Ovary (tissue), 7 donors: ENCODE measurements at regions not wholly inside any gene's neighbourhood (a gene's known extent, or its start where the extent isn't known, plus 50 kb on each side); places are given as distances from the start of the nearest gene placed in this dataset.

Experiments
- DNase-seq, 5 donors: peaks; one replicate each; pipeline ENCODE4 v3.0.0-alpha.2; 2019 to 2020
- H3K27ac ChIP-seq, 2 donors: fragments of 200-600 bp; one replicate each; pipeline versions ENCODE4 v1.5.1 to v1.8.0; 2019 to 2022
- H3K27me3 ChIP-seq: fragments of 200-600 bp; one replicate; pipeline ENCODE4 v1.8.0; 2022
- H3K36me3 ChIP-seq: fragments of 200-600 bp; sonication (generic); one replicate; pipeline ENCODE4 v1.5.1; 2019
- H3K4me1 ChIP-seq: one replicate; pipeline ENCODE4 v1.8.1; 2013; ENCODE audit warnings: mild to moderate bottlenecking, moderate library complexity; ENCODE audit not compliant: insufficient read depth
- H3K4me3 ChIP-seq: fragments of 200-600 bp; sonication (generic); one replicate; pipeline ENCODE4 v1.5.1; 2017
- H3K9me3 ChIP-seq, 2 donors: fragments of 200-600 bp in 1 of 2; sonication (generic) in 1 of 2; one replicate each; pipeline versions ENCODE4 v1.5.1 to v1.8.1; 2013 to 2019; ENCODE audit warnings: mild to moderate bottlenecking in 1 of 2, moderate library complexity in 1 of 2
- EP300 ChIP-seq: sonication (generic); formaldehyde crosslinking; IDR thresholded peaks from one replicate; pipeline ENCODE4 v1.6.1; 2017; ENCODE audit warnings: antibody characterized with exemption
- POLR2A ChIP-seq: fragments of 450-650 bp; IDR thresholded peaks from one replicate; pipeline ENCODE4 v1.6.1; 2017; ENCODE audit warnings: antibody characterized with exemption, mild to moderate bottlenecking, moderate library complexity
- WGBS, 3 donors: extraction: QIAGEN DNeasy Blood & Tissue Kit in 1 of 3; methylation state at CpG; one replicate each; pipeline versions ENCODE4 v1.1.5 to v1.1.7; 2013 to 2017; 5-methylcytosine and 5-hydroxymethylcytosine counted together
- intact Hi-C, 4 donors: fragments of 100-400 bp; cut with DNase I; formaldehyde crosslinking; loops; one replicate each; pipeline versions ENCODE4 v1.11.0 to v1.15.1; 2022 to 2023
- TF ChIP-seq, protein P1 (sequence below), 3 donors: fragments of 450-650 bp in 2 of 3; fragments of 200-600 bp in 1 of 3; IDR thresholded peaks; one replicate each; pipeline versions ENCODE4 v1.5.1 to v1.8.0; 2016 to 2022; ENCODE audit warnings: antibody characterized with exemption in 3 of 3, mild to moderate bottlenecking in 1 of 3
- donor health status: DM: no; HTN: no; CAD: no; lungs with moderate emphysema.
- donor health status: DM: no; HTN: no; CAD: no.
- donor health status: Bipolar disorder and iron deficiency.
- donor health status: DM: no; HTN: no; CAD: no.
- donor health status: DM: yes; HTN: yes; CAD: no.

DNA sequence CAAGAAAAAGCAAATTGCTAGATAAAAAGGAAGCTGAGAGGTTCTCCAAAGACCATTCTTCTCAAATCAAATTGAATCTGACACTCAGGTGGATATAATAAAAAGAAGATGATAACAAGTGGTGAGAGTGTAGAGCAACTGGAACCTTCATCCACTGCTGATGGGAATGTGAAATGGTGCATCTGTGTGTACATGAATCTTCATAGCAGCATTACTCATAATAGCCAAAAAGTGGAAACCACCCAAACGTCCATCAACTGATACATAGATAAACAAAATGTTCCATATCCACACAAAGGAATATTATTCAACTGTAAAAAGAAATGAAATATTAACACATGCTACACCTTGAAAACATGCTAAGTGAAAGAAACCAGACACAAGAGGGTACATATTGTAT is 357.2 kb upstream of the EPHA4 start:
- H3K27ac ChIP-seq, result no peak overlapping the region
- H3K27me3 ChIP-seq, result no peaks in the 10 kb centered on the region
- intact Hi-C loops, result no loop called here
- 28 to 33% (median 33%) methylated on average over 1 of the region's 1 CpG for WGBS, 3 donors
- no peaks in the 10 kb centered on the region for H3K4me1 ChIP-seq
- no peak for TF ChIP-seq EP300
- TF ChIP-seq POLR2A, result no peak
- TF ChIP-seq, protein P1, sequence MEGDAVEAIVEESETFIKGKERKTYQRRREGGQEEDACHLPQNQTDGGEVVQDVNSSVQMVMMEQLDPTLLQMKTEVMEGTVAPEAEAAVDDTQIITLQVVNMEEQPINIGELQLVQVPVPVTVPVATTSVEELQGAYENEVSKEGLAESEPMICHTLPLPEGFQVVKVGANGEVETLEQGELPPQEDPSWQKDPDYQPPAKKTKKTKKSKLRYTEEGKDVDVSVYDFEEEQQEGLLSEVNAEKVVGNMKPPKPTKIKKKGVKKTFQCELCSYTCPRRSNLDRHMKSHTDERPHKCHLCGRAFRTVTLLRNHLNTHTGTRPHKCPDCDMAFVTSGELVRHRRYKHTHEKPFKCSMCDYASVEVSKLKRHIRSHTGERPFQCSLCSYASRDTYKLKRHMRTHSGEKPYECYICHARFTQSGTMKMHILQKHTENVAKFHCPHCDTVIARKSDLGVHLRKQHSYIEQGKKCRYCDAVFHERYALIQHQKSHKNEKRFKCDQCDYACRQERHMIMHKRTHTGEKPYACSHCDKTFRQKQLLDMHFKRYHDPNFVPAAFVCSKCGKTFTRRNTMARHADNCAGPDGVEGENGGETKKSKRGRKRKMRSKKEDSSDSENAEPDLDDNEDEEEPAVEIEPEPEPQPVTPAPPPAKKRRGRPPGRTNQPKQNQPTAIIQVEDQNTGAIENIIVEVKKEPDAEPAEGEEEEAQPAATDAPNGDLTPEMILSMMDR (IDR thresholded peaks at IDR 0.05), result no peak
- no peaks in the 10 kb centered on the region for H3K9me3 ChIP-seq
- H3K36me3 ChIP-seq, result no peaks in the 10 kb centered on the region
- DNase-seq, result no peak
- H3K4me3 ChIP-seq, result no peak overlapping the region

DNA sequence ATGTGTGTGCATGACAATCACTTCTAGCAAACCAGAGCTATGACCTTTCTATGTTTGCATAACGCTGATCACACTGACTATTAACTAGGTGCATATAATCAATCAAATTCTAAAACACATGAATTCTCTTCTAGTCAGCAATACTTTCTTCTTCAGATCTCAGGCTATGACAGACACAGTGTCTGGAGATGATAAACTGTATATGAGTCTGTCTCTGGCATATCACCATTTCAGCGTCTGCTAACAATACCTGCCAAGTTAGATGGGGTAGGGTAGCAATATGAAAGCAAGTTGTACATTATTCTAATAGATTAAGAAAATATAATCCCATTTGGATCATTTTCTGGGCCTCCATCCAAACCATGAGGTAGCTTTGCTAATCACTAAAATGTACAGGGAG is 354.2 kb upstream of the EPHA4 start:
- Histone ChIP-seq H3K4me1 (no peaks in the 10 kb centered on the region), H3K27me3 (no peaks in the 10 kb centered on the region), H3K27ac (no peak overlapping the region), H3K4me3 (no peak overlapping the region), H3K36me3 (no peaks in the 10 kb centered on the region), H3K9me3 (no peaks in the 10 kb centered on the region)
- WGBS, 3 donors, result 86 to 94% (median 91%) methylated on average over 2 of the region's 2 CpGs
- DNase-seq, result no peak
- TF ChIP-seq POLR2A, result no peak
- TF ChIP-seq, protein P1 (IDR thresholded peaks at IDR 0.05), result no peak
- TF ChIP-seq EP300, result no peak
- intact Hi-C loops, result no loop called here

DNA sequence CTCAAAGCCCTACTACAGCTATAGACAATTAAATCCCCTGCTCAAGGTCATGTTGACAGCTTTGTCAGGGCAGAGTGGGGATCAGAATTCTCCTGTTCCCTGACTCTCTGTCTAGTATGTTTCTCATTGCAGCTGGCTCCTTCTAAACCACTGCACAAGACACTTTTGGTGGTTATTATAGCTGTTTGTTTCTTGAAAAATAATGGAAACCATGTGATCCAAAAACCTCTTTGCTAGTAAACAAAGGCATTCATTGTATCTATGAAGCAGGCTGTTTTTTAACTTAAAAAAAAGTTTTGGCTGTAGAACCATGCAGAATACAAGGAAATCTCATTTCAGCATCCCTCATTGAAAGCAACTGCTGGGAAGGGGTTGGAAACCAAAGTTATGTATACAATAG is 352.5 kb upstream of the EPHA4 start:
- Histone ChIP-seq H3K4me3 (no peak overlapping the region), H3K27ac (no peak overlapping the region), H3K4me1 (no peaks in the 10 kb centered on the region), H3K9me3 (no peaks in the 10 kb centered on the region), H3K36me3 (no peaks in the 10 kb centered on the region), H3K27me3 (no peaks in the 10 kb centered on the region)
- TF ChIP-seq POLR2A (no peak), EP300 (no peak)
- TF ChIP-seq, protein P1 (IDR thresholded peaks at IDR 0.05), result no peak
- DNase-seq, result no peak
- intact Hi-C loops, result no loop called here

DNA sequence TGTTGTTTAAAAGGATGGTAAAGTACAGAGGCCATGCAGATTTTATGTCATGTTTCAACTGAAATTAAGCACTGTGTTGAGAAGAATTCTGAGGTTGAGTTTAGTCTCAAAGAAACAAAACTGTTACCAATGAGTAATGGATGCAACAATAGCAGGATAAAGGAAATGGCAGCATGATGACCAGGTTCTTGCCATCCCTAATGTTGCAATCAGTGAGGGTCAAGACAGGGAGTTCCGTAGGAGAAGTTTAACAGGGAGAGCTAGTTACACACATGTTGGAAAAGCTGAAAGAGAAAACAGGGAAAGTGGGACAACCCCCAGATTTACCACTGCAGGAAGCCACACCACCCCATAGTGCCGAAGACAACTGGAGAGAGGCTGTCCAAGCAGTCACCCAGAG is 343.8 kb upstream of the EPHA4 start:
- intact Hi-C loops, result no loop called here

More for the DNA sequence above, 343.8 kb upstream of the EPHA4 start:
- Histone ChIP-seq H3K9me3 (no peaks in the 10 kb centered on the region), H3K27me3 (no peaks in the 10 kb centered on the region), H3K36me3 (no peaks in the 10 kb centered on the region), H3K27ac (no peak overlapping the region), H3K4me3 (no peak overlapping the region), H3K4me1 (no peaks in the 10 kb centered on the region)
- WGBS, 3 donors, result 83 to 92% (median 88%) methylated on average over 2 of the region's 2 CpGs
- DNase-seq, result no peak
- TF ChIP-seq, protein P1 (IDR thresholded peaks at IDR 0.05), result no peak
- TF ChIP-seq EP300 (no peak), POLR2A (no peak)
